H9 (cell line): ENCODE measurements at regions not wholly inside any gene's neighbourhood (a gene's known extent, or its start where the extent isn't known, plus 50 kb on each side); places are given as distances from the start of the nearest gene placed in this dataset.

ENCODE experiments used
- DNase-seq: peaks from one replicate; pipeline ENCODE4 v3.0.0-alpha.2; 2017
- H2AFZ ChIP-seq: one replicate; pipeline ENCODE4 v1.6.1; 2013; ENCODE audit warnings: mild to moderate bottlenecking, low read length, control low read depth, moderate library complexity
- H2AK5ac ChIP-seq: 2 replicates; pipeline ENCODE4 v1.6.1; 2013; ENCODE audit warnings: low read length, control low read depth, mixed read lengths; ENCODE audit not compliant: insufficient read length
- H2BK120ac ChIP-seq: one replicate; pipeline ENCODE4 v1.6.1; 2013; ENCODE audit warnings: low read depth, mild to moderate bottlenecking, low read length, control low read depth, inconsistent platforms; ENCODE audit not compliant: poor library complexity, severe bottlenecking
- H2BK12ac ChIP-seq: 2 replicates; pipeline ENCODE4 v1.6.1; 2013; ENCODE audit warnings: low read length, control low read depth, mixed read lengths, low read depth; ENCODE audit not compliant: insufficient read length
- H2BK15ac ChIP-seq: 2 replicates; pipeline ENCODE4 v1.6.1; 2013; ENCODE audit warnings: low read depth, low read length, control low read depth
- H2BK20ac ChIP-seq: one replicate; pipeline ENCODE4 v1.6.1; 2013; ENCODE audit warnings: low read depth, mild to moderate bottlenecking, low read length, control low read depth, inconsistent platforms; ENCODE audit not compliant: poor library complexity, severe bottlenecking
- H2BK5ac ChIP-seq: 2 replicates; pipeline ENCODE4 v1.6.1; 2013; ENCODE audit warnings: low read length, control low read depth, mixed read lengths; ENCODE audit not compliant: insufficient read length
- H3K14ac ChIP-seq: 2 replicates; pipeline ENCODE4 v1.6.1; 2013; ENCODE audit warnings: low read length, control low read depth; ENCODE audit not compliant: insufficient read depth
- H3K18ac ChIP-seq: 2 replicates; pipeline ENCODE4 v1.6.1; 2013; ENCODE audit warnings: low read depth, mild to moderate bottlenecking, mixed read lengths, low read length, control low read depth; ENCODE audit not compliant: insufficient read length
- H3K23ac ChIP-seq: 2 replicates; pipeline ENCODE4 v1.6.1; 2013; ENCODE audit warnings: low read length, control low read depth, mixed read lengths, low read depth; ENCODE audit not compliant: insufficient read length
- H3K23me2 ChIP-seq: 2 replicates; pipeline ENCODE4 v1.6.1; 2013; ENCODE audit warnings: low read depth, mild to moderate bottlenecking, mixed read lengths, low read length, control low read depth; ENCODE audit not compliant: insufficient read length, poor library complexity, severe bottlenecking
- H3K27ac ChIP-seq: 2 replicates; pipeline ENCODE4 v1.5.1; 2013; ENCODE audit warnings: low read length, control low read depth, mixed read lengths, low read depth; ENCODE audit not compliant: insufficient read length
- H3K27me3 ChIP-seq: 2 replicates; pipeline ENCODE4 v1.6.1; 2013; ENCODE audit warnings: low read length, control low read depth, inconsistent platforms; ENCODE audit not compliant: insufficient read depth
- H3K4ac ChIP-seq: 2 replicates; pipeline ENCODE4 v1.6.1; 2013; ENCODE audit warnings: low read depth, mild to moderate bottlenecking, control low read depth, inconsistent platforms, low read length, moderate library complexity
- H3K4me1 ChIP-seq: 2 replicates; pipeline ENCODE4 v1.6.1; 2013; ENCODE audit warnings: low read length, control low read depth, inconsistent platforms; ENCODE audit not compliant: insufficient read depth
- H3K4me2 ChIP-seq: 2 replicates; pipeline ENCODE4 v1.6.1; 2013; ENCODE audit warnings: low read length, control low read depth, mixed read lengths; ENCODE audit not compliant: insufficient read length, insufficient read depth
- H3K56ac ChIP-seq: 2 replicates; pipeline ENCODE4 v1.6.1; 2013; ENCODE audit warnings: low read depth, mild to moderate bottlenecking, mixed read lengths, low read length, control low read depth; ENCODE audit not compliant: insufficient read length
- H3K79me1 ChIP-seq: 2 replicates; pipeline ENCODE4 v1.6.1; 2013; ENCODE audit warnings: low read depth, mild to moderate bottlenecking, moderate library complexity, low read length, control low read depth, inconsistent platforms; ENCODE audit not compliant: insufficient read depth, poor library complexity, severe bottlenecking
- H3K79me2 ChIP-seq: 2 replicates; pipeline ENCODE4 v1.6.1; 2013; ENCODE audit warnings: low read length, control low read depth, inconsistent platforms; ENCODE audit not compliant: insufficient read depth
- H3K9ac ChIP-seq: 2 replicates; pipeline ENCODE4 v1.6.1; 2013; ENCODE audit warnings: low read length, control low read depth, mixed read lengths; ENCODE audit not compliant: insufficient read length; ENCODE audit errors: extremely low read depth
- H3K9me3 ChIP-seq: one replicate; pipeline ENCODE4 v1.6.1; 2013; ENCODE audit warnings: low read depth, low read length, inconsistent platforms; ENCODE audit not compliant: control insufficient read depth
- H3T11ph ChIP-seq: one replicate; pipeline ENCODE4 v1.6.1; 2013; ENCODE audit warnings: mild to moderate bottlenecking, low read length, control low read depth, inconsistent platforms
- H4K20me1 ChIP-seq: one replicate; pipeline ENCODE4 v1.6.1; 2013; ENCODE audit not compliant: control insufficient read depth, insufficient read length, insufficient read depth
- H4K5ac ChIP-seq: 2 replicates; pipeline ENCODE4 v1.6.1; 2013; ENCODE audit warnings: low read depth, mild to moderate bottlenecking, mixed read lengths, low read length, control low read depth; ENCODE audit not compliant: insufficient read length
- H4K8ac ChIP-seq: replicated peaks from 2 replicates; pipeline ENCODE4 v1.6.1; 2013; ENCODE audit warnings: low read length, control low read depth, mixed read lengths, low read depth; ENCODE audit not compliant: insufficient read length
- H4K91ac ChIP-seq: 2 replicates; pipeline ENCODE4 v1.6.1; 2013; ENCODE audit warnings: low read depth, mild to moderate bottlenecking, moderate library complexity, mixed read lengths, low read length, control low read depth; ENCODE audit not compliant: insufficient read length
- H3K27ac Mint-ChIP-seq, 3 experiments: 2 replicates in 2 of 3; 3 replicates in 1 of 3; pipeline ENCODE4 v1.8.0; 2020 to 2021; ENCODE audit warnings: mixed read lengths in 3 of 3, mild to moderate bottlenecking in 1 of 3, moderate library complexity in 1 of 3
- H3K27me3 Mint-ChIP-seq: 2 replicates; pipeline ENCODE4 v1.8.0; 2021; ENCODE audit warnings: low read depth, mild to moderate bottlenecking, moderate library complexity, mixed read lengths
- H3K36me3 Mint-ChIP-seq, 3 experiments: 2 replicates in 2 of 3; 3 replicates in 1 of 3; pipeline ENCODE4 v1.8.0; 2020 to 2021; ENCODE audit warnings: low read depth in 3 of 3, mixed read lengths in 3 of 3; ENCODE audit not compliant: insufficient read depth in 1 of 3
- H3K4me1 Mint-ChIP-seq, 2 experiments: 2 replicates each; pipeline ENCODE4 v1.8.0; 2020; ENCODE audit warnings: mixed read lengths in 2 of 2
- H3K4me3 Mint-ChIP-seq, 2 experiments: 2 replicates in 1 of 2; 3 replicates in 1 of 2; pipeline ENCODE4 v1.8.0; 2020 to 2021; ENCODE audit warnings: mild to moderate bottlenecking in 2 of 2, mixed read lengths in 2 of 2, moderate library complexity in 1 of 2
- H3K9me3 Mint-ChIP-seq, 2 experiments: 2 replicates in 1 of 2; 3 replicates in 1 of 2; pipeline ENCODE4 v1.8.0; 2020; ENCODE audit warnings: mild to moderate bottlenecking in 2 of 2, mixed read lengths in 2 of 2, moderate library complexity in 1 of 2
- WGBS: extraction: QIAGEN DNeasy Blood & Tissue Kit; methylation state at CpG from one replicate; pipeline ENCODE4 v1.1.7; 2013; ENCODE audit warnings: missing lambda C conversion rate, low lambda C conversion rate, mixed read lengths; ENCODE audit not compliant: insufficient read length; ENCODE audit errors: extremely low coverage; 5-methylcytosine and 5-hydroxymethylcytosine counted together
- TF ChIP-seq, protein P1 (sequence below): fragments of 200-600 bp; sonication (generic); conservative IDR thresholded peaks from 3 replicates; pipeline ENCODE4 v1.8.0; 2021; ENCODE audit warnings: antibody characterized with exemption, mild to moderate bottlenecking

DNA sequence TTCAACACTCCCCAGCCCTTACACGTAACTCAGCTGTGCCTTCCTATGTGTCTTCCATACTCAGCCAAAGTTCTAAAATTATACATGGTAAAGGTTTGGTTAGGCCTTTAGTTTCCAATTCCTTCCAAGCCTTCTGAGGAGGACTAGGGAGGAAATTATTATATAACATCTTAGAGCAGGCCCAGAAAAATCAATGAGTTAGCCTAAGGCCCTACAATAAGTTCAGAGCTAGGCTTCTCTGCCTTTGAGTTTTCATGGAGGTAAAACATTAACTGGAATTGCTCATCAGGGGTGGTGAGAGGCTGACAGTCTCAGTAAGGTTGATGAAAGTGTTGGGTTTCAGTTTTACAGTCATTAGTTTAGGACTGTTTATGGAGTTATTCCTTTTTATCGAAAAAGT is 286.0 kb downstream of the ADGB start:
- WGBS, result no CpG with 5 or more reads among the region's 2 CpGs
- H3K79me2 ChIP-seq, result no peaks in the 10 kb centered on the region
- H2BK5ac ChIP-seq, result no peak overlapping the region
- no peak overlapping the region for H2BK20ac ChIP-seq
- H3K9ac ChIP-seq, result no peak overlapping the region
- H3K4me1 ChIP-seq, result no peaks in the 10 kb centered on the region; the same call in 1 of the 2 replicates
- H3K27ac ChIP-seq, result no peak overlapping the region
- no peak overlapping the region for H3K14ac ChIP-seq
- H3K4ac ChIP-seq, result no peak overlapping the region
- H3K4me2 ChIP-seq, result no peak overlapping the region
- no peak overlapping the region for H4K5ac ChIP-seq
- Mint-ChIP-seq H3K36me3 (no peaks in the 10 kb centered on the region; a peak in 1 of 7 replicates), H3K27me3 (no peaks in the 10 kb centered on the region), H3K27ac (no peak overlapping the region), H3K4me1 (peaks cover 10 to 13% of the 10 kb centered on the region in 2 experiments), H3K9me3 (no peaks in the 10 kb centered on the region), H3K4me3 (no peak overlapping the region)
- no peak overlapping the region for H2BK12ac ChIP-seq
- H2BK15ac ChIP-seq, result no peak overlapping the region
- H2BK120ac ChIP-seq, result no peak overlapping the region
- H4K8ac ChIP-seq, result no peak overlapping the region
- H3K56ac ChIP-seq, result no peak overlapping the region
- H2AK5ac ChIP-seq, result no peak overlapping the region
- H3T11ph ChIP-seq, result no peak overlapping the region
- no peak overlapping the region for H3K18ac ChIP-seq
- H3K27me3 ChIP-seq, result no peaks in the 10 kb centered on the region
- no peak overlapping the region for H4K91ac ChIP-seq
- TF ChIP-seq, protein P1, sequence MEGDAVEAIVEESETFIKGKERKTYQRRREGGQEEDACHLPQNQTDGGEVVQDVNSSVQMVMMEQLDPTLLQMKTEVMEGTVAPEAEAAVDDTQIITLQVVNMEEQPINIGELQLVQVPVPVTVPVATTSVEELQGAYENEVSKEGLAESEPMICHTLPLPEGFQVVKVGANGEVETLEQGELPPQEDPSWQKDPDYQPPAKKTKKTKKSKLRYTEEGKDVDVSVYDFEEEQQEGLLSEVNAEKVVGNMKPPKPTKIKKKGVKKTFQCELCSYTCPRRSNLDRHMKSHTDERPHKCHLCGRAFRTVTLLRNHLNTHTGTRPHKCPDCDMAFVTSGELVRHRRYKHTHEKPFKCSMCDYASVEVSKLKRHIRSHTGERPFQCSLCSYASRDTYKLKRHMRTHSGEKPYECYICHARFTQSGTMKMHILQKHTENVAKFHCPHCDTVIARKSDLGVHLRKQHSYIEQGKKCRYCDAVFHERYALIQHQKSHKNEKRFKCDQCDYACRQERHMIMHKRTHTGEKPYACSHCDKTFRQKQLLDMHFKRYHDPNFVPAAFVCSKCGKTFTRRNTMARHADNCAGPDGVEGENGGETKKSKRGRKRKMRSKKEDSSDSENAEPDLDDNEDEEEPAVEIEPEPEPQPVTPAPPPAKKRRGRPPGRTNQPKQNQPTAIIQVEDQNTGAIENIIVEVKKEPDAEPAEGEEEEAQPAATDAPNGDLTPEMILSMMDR, result no peak
- no peaks in the 10 kb centered on the region for H3K79me1 ChIP-seq
- no peak overlapping the region for H3K23ac ChIP-seq
- no peaks in the 10 kb centered on the region for H4K20me1 ChIP-seq
- no peaks in the 10 kb centered on the region for H3K9me3 ChIP-seq
- H2AFZ ChIP-seq, result no peak overlapping the region
- H3K23me2 ChIP-seq, result no peaks in the 10 kb centered on the region
- DNase-seq, result no peak
